ENCODE measurements at regions not wholly inside any gene's neighbourhood (a gene's known extent, or its start where the extent isn't known, plus 50 kb on each side); places are given as distances from the start of the nearest gene placed in this dataset.
"Not testable (repeated sequence)": the region's sequence is repeated elsewhere in the genome, so short reads cannot be mapped to it uniquely, and the experiment has no call there.

- Histone ChIP-seq H3K36me3 (replicated peaks; ENCODE audit: control insufficient read depth, insufficient read depth, low read length) (no peaks in the 10 kb centered on the region), H3K27me3 (ENCODE audit: control insufficient read depth, insufficient read depth, low read length) (no peaks in the 10 kb centered on the region), H3K4me3 (ENCODE audit: insufficient read depth, low read depth, low read length) (no peak overlapping the region)
- no peak for DNase-seq
These were observed 141.9 kb upstream of the FAM241A start for GRCh38 chr4:112003231-112003907.

GRCh38 chr4:112005027-112005426 is 140.2 kb upstream of the FAM241A start:
- H3K36me3 ChIP-seq (replicated peaks; ENCODE audit: control insufficient read depth, insufficient read depth, low read length) = no peaks in the 10 kb centered on the region
- no peak for DNase-seq
- no peak overlapping the region for H3K4me3 ChIP-seq (ENCODE audit: insufficient read depth, low read depth, low read length)
- no peaks in the 10 kb centered on the region for H3K27me3 ChIP-seq (ENCODE audit: control insufficient read depth, insufficient read depth, low read length)

GRCh38 chr4:112007391-112007790 is 137.9 kb upstream of the FAM241A start:
- Histone ChIP-seq H3K36me3 (replicated peaks; ENCODE audit: control insufficient read depth, insufficient read depth, low read length) (no peaks in the 10 kb centered on the region), H3K4me3 (ENCODE audit: insufficient read depth, low read depth, low read length) (no peak overlapping the region)
- DNase-seq = no peak

GRCh38 chr4:112015960-112016359 is 129.3 kb upstream of the FAM241A start:
- no peaks in the 10 kb centered on the region for H3K27me3 ChIP-seq (ENCODE audit: control insufficient read depth, insufficient read depth, low read length)
- H3K4me3 ChIP-seq (ENCODE audit: insufficient read depth, low read depth, low read length) = no peak overlapping the region
- no peaks in the 10 kb centered on the region for H3K36me3 ChIP-seq (replicated peaks; ENCODE audit: control insufficient read depth, insufficient read depth, low read length)
- no peak for DNase-seq

More at GRCh38 chr4:112007391-112007790, 137.9 kb upstream of the FAM241A start:
- H3K27me3 ChIP-seq (ENCODE audit: control insufficient read depth, insufficient read depth, low read length) = no peaks in the 10 kb centered on the region

GRCh38 chr4:112023402-112023950 is 121.8 kb upstream of the FAM241A start:
- Histone ChIP-seq H3K27me3 (ENCODE audit: control insufficient read depth, insufficient read depth, low read length) (no peaks in the 10 kb centered on the region), H3K4me3 (ENCODE audit: insufficient read depth, low read depth, low read length) (no peak overlapping the region), H3K36me3 (replicated peaks; ENCODE audit: control insufficient read depth, insufficient read depth, low read length) (no peaks in the 10 kb centered on the region)
- no peak for DNase-seq

GRCh38 chr4:112026058-112026457 is 119.2 kb upstream of the FAM241A start:
- H3K27me3 ChIP-seq (ENCODE audit: control insufficient read depth, insufficient read depth, low read length) = no peaks in the 10 kb centered on the region
- H3K4me3 ChIP-seq (ENCODE audit: insufficient read depth, low read depth, low read length) = no peak overlapping the region
- DNase-seq = no peak
- no peaks in the 10 kb centered on the region for H3K36me3 ChIP-seq (replicated peaks; ENCODE audit: control insufficient read depth, insufficient read depth, low read length)

- no peaks in the 10 kb centered on the region for H3K36me3 ChIP-seq (replicated peaks; ENCODE audit: control insufficient read depth, insufficient read depth, low read length)
- no peaks in the 10 kb centered on the region for H3K27me3 ChIP-seq (ENCODE audit: control insufficient read depth, insufficient read depth, low read length)
- H3K4me3 ChIP-seq (ENCODE audit: insufficient read depth, low read depth, low read length) = no peak overlapping the region
- no peak for DNase-seq
These were observed 115.5 kb upstream of the FAM241A start for GRCh38 chr4:112029771-112030171.

GRCh38 chr4:112031712-112032328 is 113.4 kb upstream of the FAM241A start:
- peak; percentile 41 for DNase-seq
- no peaks in the 10 kb centered on the region for H3K36me3 ChIP-seq (replicated peaks; ENCODE audit: control insufficient read depth, insufficient read depth, low read length)
- no peaks in the 10 kb centered on the region for H3K27me3 ChIP-seq (ENCODE audit: control insufficient read depth, insufficient read depth, low read length)
- no peak overlapping the region for H3K4me3 ChIP-seq (ENCODE audit: insufficient read depth, low read depth, low read length)

GRCh38 chr4:112036886-112037285 is 108.4 kb upstream of the FAM241A start:
- no peaks in the 10 kb centered on the region for H3K27me3 ChIP-seq (ENCODE audit: control insufficient read depth, insufficient read depth, low read length)
- H3K36me3 ChIP-seq (replicated peaks; ENCODE audit: control insufficient read depth, insufficient read depth, low read length) = no peaks in the 10 kb centered on the region
- no peak overlapping the region for H3K4me3 ChIP-seq (ENCODE audit: insufficient read depth, low read depth, low read length)
- DNase-seq = no peak

- Histone ChIP-seq H3K36me3 (replicated peaks; ENCODE audit: control insufficient read depth, insufficient read depth, low read length) (no peaks in the 10 kb centered on the region), H3K4me3 (ENCODE audit: insufficient read depth, low read depth, low read length) (no peak overlapping the region), H3K27me3 (ENCODE audit: control insufficient read depth, insufficient read depth, low read length) (no peaks in the 10 kb centered on the region)
- DNase-seq = no peak
These were observed 106.4 kb upstream of the FAM241A start for GRCh38 chr4:112038861-112039260.

- DNase-seq; H3K36me3 ChIP-seq (replicated peaks; ENCODE audit: control insufficient read depth, insufficient read depth, low read length); H3K27me3 ChIP-seq (ENCODE audit: control insufficient read depth, insufficient read depth, low read length); H3K4me3 ChIP-seq (ENCODE audit: insufficient read depth, low read depth, low read length): not testable (repeated sequence)
These were observed 96.1 kb upstream of the FAM241A start for GRCh38 chr4:112049119-112049518.

- DNase-seq = no peak
- no peak overlapping the region for H3K4me3 ChIP-seq (ENCODE audit: insufficient read depth, low read depth, low read length)
- no peaks in the 10 kb centered on the region; the same call in 1 of the 2 replicates for H3K36me3 ChIP-seq (replicated peaks; ENCODE audit: control insufficient read depth, insufficient read depth, low read length)
These were observed 91.4 kb upstream of the FAM241A start for GRCh38 chr4:112053825-112054350.

GRCh38 chr4:112055100-112055499 is 90.2 kb upstream of the FAM241A start:
- H3K4me3 ChIP-seq (ENCODE audit: insufficient read depth, low read depth, low read length) = no peak overlapping the region
- DNase-seq = no peak
- no peaks in the 10 kb centered on the region; the same call in 1 of the 2 replicates for H3K36me3 ChIP-seq (replicated peaks; ENCODE audit: control insufficient read depth, insufficient read depth, low read length)
- no peaks in the 10 kb centered on the region for H3K27me3 ChIP-seq (ENCODE audit: control insufficient read depth, insufficient read depth, low read length)

More at GRCh38 chr4:112053825-112054350, 91.4 kb upstream of the FAM241A start:
- H3K27me3 ChIP-seq (ENCODE audit: control insufficient read depth, insufficient read depth, low read length) = no peaks in the 10 kb centered on the region

GRCh38 chr4:112057470-112057869 is 87.8 kb upstream of the FAM241A start:
- DNase-seq = no peak
- Histone ChIP-seq H3K4me3 (ENCODE audit: insufficient read depth, low read depth, low read length) (no peak overlapping the region), H3K27me3 (ENCODE audit: control insufficient read depth, insufficient read depth, low read length) (no peaks in the 10 kb centered on the region), H3K36me3 (replicated peaks; ENCODE audit: control insufficient read depth, insufficient read depth, low read length) (no peaks in the 10 kb centered on the region)

- DNase-seq = no peak
- Histone ChIP-seq H3K36me3 (replicated peaks; ENCODE audit: control insufficient read depth, insufficient read depth, low read length) (no peaks in the 10 kb centered on the region), H3K4me3 (ENCODE audit: insufficient read depth, low read depth, low read length) (no peak overlapping the region), H3K27me3 (ENCODE audit: control insufficient read depth, insufficient read depth, low read length) (no peaks in the 10 kb centered on the region)
These were observed 86.8 kb upstream of the FAM241A start for GRCh38 chr4:112058433-112058832.
